ENCODE measurements at regions not wholly inside any gene's neighbourhood (a gene's known extent, or its start where the extent isn't known, plus 50 kb on each side); places are given as distances from the start of the nearest gene placed in this dataset.

DNA sequence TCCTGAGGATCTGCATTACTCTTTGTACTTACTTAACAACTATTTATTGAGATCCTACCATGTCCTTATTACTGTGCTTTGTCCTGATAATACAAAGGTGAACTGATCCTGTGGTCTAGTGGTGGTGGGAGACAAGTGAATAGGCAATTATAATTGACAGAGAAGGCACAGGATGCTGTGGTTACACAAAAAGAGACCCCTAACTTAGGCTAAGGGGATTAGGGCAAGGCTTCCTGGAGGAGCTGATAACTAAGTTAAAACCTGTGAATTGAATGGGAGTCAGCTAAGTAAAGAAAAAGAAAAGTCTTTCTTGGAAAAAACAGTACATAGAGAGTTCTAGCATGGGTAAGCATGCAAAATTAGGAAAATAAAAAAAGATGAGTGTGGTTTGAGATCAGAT is 164.4 kb downstream of the LARP7 start (continued):
- TF ChIP-seq PURB (CRISPR knock-in tag; IDR thresholded peaks at IDR 0.05; ENCODE audit: low read depth) (no peak), MYBL2 (IDR thresholded peaks at IDR 0.05; ENCODE audit: low read depth) (no peak), MYBL2 (CRISPR knock-in tag; IDR thresholded peaks at IDR 0.05; ENCODE audit: borderline replicate concordance) (no peak)

DNA sequence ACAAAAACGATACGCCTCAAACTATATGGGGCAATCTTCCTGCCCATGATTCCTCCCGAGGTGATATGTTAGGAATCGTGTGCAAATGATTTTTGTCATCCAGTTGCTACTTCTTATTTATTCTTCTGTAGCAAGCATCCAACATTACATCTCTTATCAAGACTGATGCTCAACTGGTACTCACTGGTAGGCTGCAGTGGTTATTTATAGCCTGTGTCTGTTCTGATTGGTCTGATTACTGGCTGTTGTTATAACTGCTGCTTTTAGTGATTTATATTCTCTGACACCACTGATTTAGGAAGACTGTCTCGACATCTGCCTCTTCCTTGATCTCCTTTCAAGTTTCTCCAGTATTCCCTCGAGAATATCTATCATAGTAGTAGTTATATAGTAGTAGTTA is 165.8 kb downstream of the LARP7 start:
- Histone ChIP-seq H4K20me1 (replicated peaks; ENCODE audit: control insufficient read depth, insufficient read depth, low read length) (no peaks in the 10 kb centered on the region), H3K27ac (ENCODE audit: extremely low read depth, low read depth, low read length) (no peak overlapping the region), H3K9me1 (ENCODE audit: control insufficient read depth, insufficient read depth, low read length) (no peaks in the 10 kb centered on the region), H3K4me1 (replicated peaks in 1 of 2; ENCODE audit: control insufficient read depth in 2 of 2, insufficient read depth in 2 of 2, low read length in 2 of 2) (no peaks in the 10 kb centered on the region), H2AFZ (ENCODE audit: low read depth, low read length) (no peak overlapping the region), H3K9me3 (replicated peaks; ENCODE audit: control insufficient read depth, insufficient read depth, low read depth, low read length) (no peaks in the 10 kb centered on the region), H3K27me3 (ENCODE audit: control insufficient read depth in 2 of 2, insufficient read depth in 2 of 2, low read length in 2 of 2) (no peaks in the 10 kb centered on the region; a peak in 1 of 5 replicates), H3K9ac (ENCODE audit: insufficient read depth in 1 of 2, low read depth in 2 of 2, low read length in 2 of 2) (no peak overlapping the region), H3K4me2 (ENCODE audit: insufficient read depth, low read length) (no peak overlapping the region), H3K79me2 (ENCODE audit: control insufficient read depth, insufficient read depth, low read length) (no peaks in the 10 kb centered on the region; the same call in 2 of the 3 replicates), H3K36me3 (ENCODE audit: control insufficient read depth, insufficient read depth, low read length) (no peaks in the 10 kb centered on the region), H3K4me3 (no peak overlapping the region)
- no TSS peak for BruUV-seq (replicated peaks)
- ATAC-seq (no peak), FAIRE-seq (no peak), DNase-seq (ENCODE audit: extremely low read depth in 1 of 4, low spot score in 3 of 4) (no peak)
- TF ChIP-seq BRCA1 (IDR thresholded peaks at IDR 0.05) (no peak), BRCA1 (CRISPR knock-in tag; IDR thresholded peaks at IDR 0.05) (no peak), ZNF24 (IDR thresholded peaks at IDR 0.05) (no peak)
- WGBS (ENCODE audit: insufficient coverage, low coverage, missing lambda C conversion rate): under 1% methylated on average over 6 of the region's 6 CpGs
- in situ Hi-C loops (cut with MboI) (no loop called here), intact Hi-C loops (cut with micrococcal nuclease) (no loop called here)
- ChIA-PET CTCF (ENCODE audit: low intra/inter-chr PET ratio) (no interaction called here), POLR2A (no interaction called here)

DNA sequence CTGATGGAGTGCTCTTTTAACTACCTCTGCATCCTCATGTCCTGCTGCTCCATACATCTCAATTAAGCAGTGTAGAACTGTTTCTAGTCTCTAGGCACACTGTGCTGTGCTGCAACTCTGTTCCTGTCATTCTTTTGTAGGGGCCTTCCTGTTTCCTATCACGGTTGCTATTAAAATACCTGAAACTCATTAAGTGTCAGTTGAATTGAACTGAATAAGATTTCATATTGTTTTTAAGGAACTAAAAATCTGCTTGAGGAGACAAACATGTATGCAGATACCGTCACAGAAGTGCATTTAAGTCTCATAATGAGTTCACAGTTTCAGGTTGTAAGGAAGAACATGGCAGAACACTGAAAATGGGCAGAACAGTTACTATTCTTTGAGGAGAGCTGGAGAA is 170.1 kb downstream of the LARP7 start:
- no peak for FAIRE-seq
- Histone ChIP-seq H4K20me1 (replicated peaks; ENCODE audit: control insufficient read depth, insufficient read depth, low read length) (no peaks in the 10 kb centered on the region), H3K4me2 (ENCODE audit: insufficient read depth, low read length) (no peak overlapping the region)
- TF ChIP-seq NELFE (IDR thresholded peaks at IDR 0.05; ENCODE audit: insufficient read depth, insufficient read length) (no peak), ZSCAN32 (CRISPR knock-in tag; IDR thresholded peaks at IDR 0.05) (no peak), ZFPM2 (CRISPR knock-in tag; IDR thresholded peaks at IDR 0.05) (no peak), HDAC2 (IDR thresholded peaks at IDR 0.05) (no peak), HDAC6 (IDR thresholded peaks at IDR 0.05; ENCODE audit: low read depth, low read length) (no peak), SMARCE1 (IDR thresholded peaks at IDR 0.05) (no peak), MYBL2 (IDR thresholded peaks at IDR 0.05; ENCODE audit: low read depth) (no peak), MYBL2 (CRISPR knock-in tag; IDR thresholded peaks at IDR 0.05; ENCODE audit: borderline replicate concordance) (no peak), LARP7 (IDR thresholded peaks at IDR 0.05) (no peak), TEAD4 (IDR thresholded peaks at IDR 0.05; ENCODE audit: low read length) (no peak), TEAD4 (CRISPR knock-in tag; IDR thresholded peaks at IDR 0.05; ENCODE audit: borderline replicate concordance) (no peak), MCM7 (IDR thresholded peaks at IDR 0.05) (no peak)
- TF ChIP-seq, protein P1, sequence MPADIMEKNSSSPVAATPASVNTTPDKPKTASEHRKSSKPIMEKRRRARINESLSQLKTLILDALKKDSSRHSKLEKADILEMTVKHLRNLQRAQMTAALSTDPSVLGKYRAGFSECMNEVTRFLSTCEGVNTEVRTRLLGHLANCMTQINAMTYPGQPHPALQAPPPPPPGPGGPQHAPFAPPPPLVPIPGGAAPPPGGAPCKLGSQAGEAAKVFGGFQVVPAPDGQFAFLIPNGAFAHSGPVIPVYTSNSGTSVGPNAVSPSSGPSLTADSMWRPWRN (IDR thresholded peaks at IDR 0.05; ENCODE audit: low read depth): no peak

More for the DNA sequence above, 170.1 kb downstream of the LARP7 start:
- no peak for DNase-seq (ENCODE audit: extremely low read depth in 1 of 4, low spot score in 3 of 4)
- Histone ChIP-seq H3K27ac (ENCODE audit: extremely low read depth, low read depth, low read length) (no peak overlapping the region), H3K4me1 (replicated peaks in 1 of 2; ENCODE audit: control insufficient read depth in 2 of 2, insufficient read depth in 2 of 2, low read length in 2 of 2) (no peaks in the 10 kb centered on the region), H3K4me3 (no peak overlapping the region), H3K79me2 (ENCODE audit: control insufficient read depth, insufficient read depth, low read length) (no peaks in the 10 kb centered on the region; the same call in 2 of the 3 replicates), H3K9me3 (replicated peaks; ENCODE audit: control insufficient read depth, insufficient read depth, low read depth, low read length) (no peaks in the 10 kb centered on the region), H2AFZ (ENCODE audit: low read depth, low read length) (no peak overlapping the region), H3K36me3 (ENCODE audit: control insufficient read depth, insufficient read depth, low read length) (no peaks in the 10 kb centered on the region), H3K9me1 (ENCODE audit: control insufficient read depth, insufficient read depth, low read length) (no peaks in the 10 kb centered on the region), H3K27me3 (ENCODE audit: control insufficient read depth in 2 of 2, insufficient read depth in 2 of 2, low read length in 2 of 2) (no peaks in the 10 kb centered on the region; a peak in 2 of 5 replicates), H3K9ac (ENCODE audit: insufficient read depth in 1 of 2, low read depth in 2 of 2, low read length in 2 of 2) (no peak overlapping the region)
- intact Hi-C loops (cut with micrococcal nuclease) (no loop called here), in situ Hi-C loops (cut with MboI) (no loop called here)
- ChIA-PET POLR2A (no interaction called here), CTCF (ENCODE audit: low intra/inter-chr PET ratio) (no interaction called here)
- no peak for ATAC-seq
- WGBS (ENCODE audit: insufficient coverage, low coverage, missing lambda C conversion rate): 3% methylated on average over 2 of the region's 2 CpGs
- no TSS peak for BruUV-seq (replicated peaks)
